IMR-90 (cell line): ENCODE measurements at regions not wholly inside any gene's neighbourhood (a gene's known extent, or its start where the extent isn't known, plus 50 kb on each side); places are given as distances from the start of the nearest gene placed in this dataset.

Experiments used
- ATAC-seq: fragments of 200-7000 bp; cut with Tn5 transposase; 2 replicates; pipeline ENCODE4 v1.9.1; 2020; ENCODE audit warnings: low read depth, mild to moderate bottlenecking, moderate library complexity
- BruUV-seq: library from RNA; stranded (reverse); fragments of 400-500 nt; replicated peaks from 2 replicates; lab custom pipeline; 2021; lab: Mats Ljungman, UMichigan
- CTCF ChIA-PET: fragments of 300-600 bp; formaldehyde crosslinking; extraction: SDS; loops from one replicate; lab custom pipeline; 2021; ENCODE audit warnings: antibody characterized with exemption; lab: Yijun Ruan, JAX
- POLR2A ChIA-PET: fragments of 300-600 bp; sonication (Branson Sonifier 250); formaldehyde crosslinking; loops from one replicate; lab custom pipeline; 2022; ENCODE audit warnings: antibody characterized with exemption; ENCODE audit not compliant: unreplicated experiment; lab: Charles Lee
- DNase-seq: peaks from one replicate; pipeline ENCODE4 v3.0.0; 2013
- H2AFZ ChIP-seq: replicated peaks from 2 replicates; pipeline ENCODE3; 2013; ENCODE audit warnings: low read length, mild to moderate bottlenecking; ENCODE audit not compliant: poor library complexity
- H2AK5ac ChIP-seq: 2 replicates; pipeline ENCODE4 v1.6.1; 2013; ENCODE audit warnings: low read depth, low read length, inconsistent platforms
- H2AK9ac ChIP-seq: replicated peaks from 2 replicates; pipeline ENCODE3; 2013; ENCODE audit warnings: mild to moderate bottlenecking, low read depth, low read length, moderate library complexity; ENCODE audit not compliant: poor library complexity
- H2BK120ac ChIP-seq: 2 replicates; pipeline ENCODE4 v1.6.1; 2013; ENCODE audit warnings: low read depth, low read length, inconsistent platforms
- H2BK15ac ChIP-seq: 3 replicates; pipeline ENCODE4 v1.6.1; 2013; ENCODE audit warnings: low read depth, low read length, inconsistent platforms
- H2BK20ac ChIP-seq: 2 replicates; pipeline ENCODE4 v1.6.1; 2013; ENCODE audit warnings: low read depth, mild to moderate bottlenecking, inconsistent platforms, low read length, moderate library complexity
- H2BK5ac ChIP-seq: 2 replicates; pipeline ENCODE4 v1.6.1; 2013; ENCODE audit warnings: mild to moderate bottlenecking, low read depth, low read length, inconsistent platforms; ENCODE audit not compliant: poor library complexity, severe bottlenecking
- H3K14ac ChIP-seq: replicated peaks from 2 replicates; pipeline ENCODE4 v1.6.1; 2013; ENCODE audit warnings: low read depth, low read length, inconsistent platforms
- H3K18ac ChIP-seq: 2 replicates; pipeline ENCODE4 v1.6.1; 2013; ENCODE audit warnings: low read depth, low read length, control low read depth
- H3K23ac ChIP-seq: 2 replicates; pipeline ENCODE4 v1.6.1; 2013; ENCODE audit warnings: low read depth, low read length, inconsistent platforms
- H3K27ac ChIP-seq: 2 replicates; pipeline ENCODE4 v1.5.1; 2013; ENCODE audit warnings: mild to moderate bottlenecking, control low read depth, low read length; ENCODE audit not compliant: insufficient read depth
- H3K27me3 ChIP-seq: 2 replicates; pipeline ENCODE4 v1.6.1; 2013; ENCODE audit warnings: low read length; ENCODE audit not compliant: control insufficient read depth, insufficient read depth
- H3K36me3 ChIP-seq: 2 replicates; pipeline ENCODE4 v1.6.1; 2013; ENCODE audit warnings: low read length, mixed read lengths; ENCODE audit not compliant: control insufficient read depth, insufficient read depth
- H3K4ac ChIP-seq: 2 replicates; pipeline ENCODE4 v1.6.1; 2013; ENCODE audit warnings: low read depth, low read length, inconsistent platforms
- H3K4me1 ChIP-seq: 2 replicates; pipeline ENCODE4 v1.6.1; 2013; ENCODE audit warnings: low read length, mixed read lengths; ENCODE audit not compliant: control insufficient read depth, insufficient read depth
- H3K4me2 ChIP-seq: 2 replicates; pipeline ENCODE4 v1.6.1; 2013; ENCODE audit warnings: low read depth, mild to moderate bottlenecking, control low read depth, low read length, moderate library complexity
- H3K4me3 ChIP-seq: 2 replicates; pipeline ENCODE4 v1.5.1; 2013; ENCODE audit warnings: low read depth, mild to moderate bottlenecking, control low read depth, low read length, moderate library complexity; ENCODE audit not compliant: insufficient read depth
- H3K56ac ChIP-seq: 2 replicates; pipeline ENCODE4 v1.6.1; 2013; ENCODE audit warnings: low read length, inconsistent platforms; ENCODE audit not compliant: insufficient read depth; ENCODE audit errors: extremely low read depth
- H3K79me1 ChIP-seq, 2 experiments: 2 replicates each; pipeline ENCODE4 v1.6.1; 2013; ENCODE audit warnings: low read length in 2 of 2, inconsistent platforms in 1 of 2, low read depth in 1 of 2
- H3K9ac ChIP-seq: 2 replicates; pipeline ENCODE4 v1.6.1; 2013; ENCODE audit warnings: low read depth, low read length, control low read depth
- H3K9me1 ChIP-seq: 2 replicates; pipeline ENCODE4 v1.6.1; 2013; ENCODE audit warnings: low read length, inconsistent platforms; ENCODE audit not compliant: insufficient read depth
- H3K9me3 ChIP-seq: 2 replicates; pipeline ENCODE4 v1.6.1; 2013; ENCODE audit warnings: low read length; ENCODE audit not compliant: control insufficient read depth, insufficient read depth
- H4K20me1 ChIP-seq: 2 replicates; pipeline ENCODE4 v1.6.1; 2013; ENCODE audit warnings: low read length, inconsistent platforms; ENCODE audit not compliant: insufficient read depth
- H4K5ac ChIP-seq: 2 replicates; pipeline ENCODE4 v1.6.1; 2013; ENCODE audit warnings: mild to moderate bottlenecking, low read depth, low read length, control low read depth
- H4K8ac ChIP-seq, 2 experiments: 2 replicates each; pipeline ENCODE4 v1.6.1; 2013; ENCODE audit warnings: low read depth in 2 of 2, low read length in 2 of 2, control low read depth in 1 of 2, inconsistent platforms in 1 of 2
- H4K91ac ChIP-seq: 2 replicates; pipeline ENCODE4 v1.6.1; 2013; ENCODE audit warnings: low read depth, low read length, inconsistent platforms; ENCODE audit not compliant: insufficient read depth
- MAFK ChIP-seq: IDR thresholded peaks from 2 replicates; pipeline ENCODE4 v1.6.1; 2012; ENCODE audit warnings: low read depth, low read length, improper control_type of control experiment
- MAZ ChIP-seq: IDR thresholded peaks from 2 replicates; pipeline ENCODE4 v1.6.1; 2012; ENCODE audit warnings: low read depth, mild to moderate bottlenecking, low read length, improper control_type of control experiment, moderate library complexity, borderline replicate concordance
- NFE2L2 ChIP-seq: fragments of 150-350 bp; IDR thresholded peaks from 2 replicates; pipeline ENCODE4 v1.6.1; 2016; ENCODE audit warnings: low read depth, mild to moderate bottlenecking, low read length
- WGBS, 2 experiments: methylation state at CpG; one replicate each; pipeline versions ENCODE4 v1.1.5 to v1.1.7; 2013; ENCODE audit warnings: missing lambda C conversion rate in 2 of 2; ENCODE audit not compliant: insufficient read length in 1 of 2; ENCODE audit errors: extremely low coverage in 2 of 2; 5-methylcytosine and 5-hydroxymethylcytosine counted together
- dilution Hi-C: fragments of 300-500 bp; cut with HindIII; formaldehyde crosslinking; loops from one replicate; pipeline ENCODE4 v1.14.3; 2018; ENCODE audit warnings: low sequenced_read_pairs; ENCODE audit not compliant: unreplicated experiment
- in situ Hi-C: fragments of 300-500 bp; cut with MboI; formaldehyde crosslinking; loops from 3 replicates; pipeline ENCODE4 v1.14.3; 2019; ENCODE audit warnings: low sequenced_read_pairs, inconsistent platforms, mixed read lengths
- intact Hi-C: fragments of 100-400 bp; cut with micrococcal nuclease; formaldehyde crosslinking; loops from 2 replicates; pipeline ENCODE4 v1.10.0; 2022
- TF ChIP-seq, protein P1 (sequence below): fragments of 150-350 bp; IDR thresholded peaks from 2 replicates; pipeline ENCODE4 v1.6.1; 2016; ENCODE audit warnings: low read depth, mild to moderate bottlenecking, low read length, moderate library complexity, borderline replicate concordance

DNA sequence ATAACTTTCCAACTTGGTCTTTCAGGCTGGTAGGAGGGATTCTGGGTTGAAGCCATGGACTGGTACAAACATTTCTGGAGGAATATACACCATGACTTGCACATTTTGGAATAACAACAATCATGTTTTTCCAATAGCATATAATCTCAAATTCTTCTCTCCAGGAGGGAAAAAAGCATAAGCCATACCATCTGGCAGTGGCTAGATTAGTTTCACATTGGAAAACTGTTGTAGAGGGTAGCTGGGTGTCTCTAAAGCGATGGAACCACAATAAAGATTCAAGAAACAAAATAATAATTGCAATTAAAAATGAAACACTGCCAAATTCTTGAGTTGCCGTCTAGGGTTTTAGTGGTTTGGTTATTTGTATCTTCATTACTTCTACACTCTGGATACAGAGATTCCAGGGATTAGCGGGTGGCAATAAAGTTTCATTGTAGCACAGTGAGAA is 278.5 kb upstream of the RASGRP1 start:
- ATAC-seq: no peak
- Histone ChIP-seq H3K23ac (peak overlapping the region; percentile 74), H3K4me3 (no peak overlapping the region), H3K9ac (no peak overlapping the region), H3K9me1 (peaks cover 5% of the 10 kb centered on the region; the same call in 1 of the 2 replicates), H4K20me1 (no peaks in the 10 kb centered on the region), H3K18ac (peak overlapping the region; percentile 98), H2AK5ac (peak overlapping the region; percentile 99), H2BK20ac (peak overlapping the region; percentile 99), H3K27ac (peak overlapping the region; percentile 99; the same call in 1 of the 2 replicates), H2BK120ac (peak overlapping the region; percentile 99), H3K79me1 (peaks cover 0 to 5% of the 10 kb centered on the region in 2 experiments; a peak in 1 of 4 replicates), H3K27me3 (no peaks in the 10 kb centered on the region), H4K8ac (peak overlapping the region; percentile 79 to 99), H3K9me3 (no peaks in the 10 kb centered on the region), H2BK15ac (peak overlapping the region; percentile 83), H3K36me3 (no peaks in the 10 kb centered on the region), H2BK5ac (peak overlapping the region; percentile 99), H3K4ac (peak overlapping the region; percentile 59), H3K14ac (peak overlapping the region; percentile 88), H2AFZ (no peak overlapping the region), H3K4me1 (peaks cover 22% of the 10 kb centered on the region), H4K5ac (peak overlapping the region; percentile 97), H2AK9ac (no peak overlapping the region), H3K4me2 (peak overlapping the region; percentile 17; the same call in 1 of the 2 replicates), H3K56ac (peak overlapping the region; percentile 86), H4K91ac (peak overlapping the region; percentile 98)
- ChIA-PET CTCF (interaction anchor here (0.7 to 1.6 kb wide), 5 partner anchors 11 to 74 kb away, joined by 3 to 7 read pairs (median 3); no protein-coding TSS in a partner anchor), POLR2A (no interaction called here)
- dilution Hi-C loops (no loop called here), in situ Hi-C loops (no loop called here), intact Hi-C loops (no loop called here)
- no CpG with 5 or more reads among the region's 3 CpGs for WGBS, 2 experiments
- no TSS peak for BruUV-seq
- TF ChIP-seq NFE2L2: peak; percentile 94
- peak; percentile 24; the same call in 1 of the 2 replicates for TF ChIP-seq MAFK
- TF ChIP-seq, protein P1, sequence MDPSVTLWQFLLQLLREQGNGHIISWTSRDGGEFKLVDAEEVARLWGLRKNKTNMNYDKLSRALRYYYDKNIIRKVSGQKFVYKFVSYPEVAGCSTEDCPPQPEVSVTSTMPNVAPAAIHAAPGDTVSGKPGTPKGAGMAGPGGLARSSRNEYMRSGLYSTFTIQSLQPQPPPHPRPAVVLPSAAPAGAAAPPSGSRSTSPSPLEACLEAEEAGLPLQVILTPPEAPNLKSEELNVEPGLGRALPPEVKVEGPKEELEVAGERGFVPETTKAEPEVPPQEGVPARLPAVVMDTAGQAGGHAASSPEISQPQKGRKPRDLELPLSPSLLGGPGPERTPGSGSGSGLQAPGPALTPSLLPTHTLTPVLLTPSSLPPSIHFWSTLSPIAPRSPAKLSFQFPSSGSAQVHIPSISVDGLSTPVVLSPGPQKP: no peak
- no peak for TF ChIP-seq MAZ
- DNase-seq: peak; percentile 28
